ENCODE measurements at regions not wholly inside any gene's neighbourhood (a gene's known extent, or its start where the extent isn't known, plus 50 kb on each side); places are given as distances from the start of the nearest gene placed in this dataset.
"Not testable (repeated sequence)": the region's sequence is repeated elsewhere in the genome, so short reads cannot be mapped to it uniquely, and the experiment has no call there.

DNA sequence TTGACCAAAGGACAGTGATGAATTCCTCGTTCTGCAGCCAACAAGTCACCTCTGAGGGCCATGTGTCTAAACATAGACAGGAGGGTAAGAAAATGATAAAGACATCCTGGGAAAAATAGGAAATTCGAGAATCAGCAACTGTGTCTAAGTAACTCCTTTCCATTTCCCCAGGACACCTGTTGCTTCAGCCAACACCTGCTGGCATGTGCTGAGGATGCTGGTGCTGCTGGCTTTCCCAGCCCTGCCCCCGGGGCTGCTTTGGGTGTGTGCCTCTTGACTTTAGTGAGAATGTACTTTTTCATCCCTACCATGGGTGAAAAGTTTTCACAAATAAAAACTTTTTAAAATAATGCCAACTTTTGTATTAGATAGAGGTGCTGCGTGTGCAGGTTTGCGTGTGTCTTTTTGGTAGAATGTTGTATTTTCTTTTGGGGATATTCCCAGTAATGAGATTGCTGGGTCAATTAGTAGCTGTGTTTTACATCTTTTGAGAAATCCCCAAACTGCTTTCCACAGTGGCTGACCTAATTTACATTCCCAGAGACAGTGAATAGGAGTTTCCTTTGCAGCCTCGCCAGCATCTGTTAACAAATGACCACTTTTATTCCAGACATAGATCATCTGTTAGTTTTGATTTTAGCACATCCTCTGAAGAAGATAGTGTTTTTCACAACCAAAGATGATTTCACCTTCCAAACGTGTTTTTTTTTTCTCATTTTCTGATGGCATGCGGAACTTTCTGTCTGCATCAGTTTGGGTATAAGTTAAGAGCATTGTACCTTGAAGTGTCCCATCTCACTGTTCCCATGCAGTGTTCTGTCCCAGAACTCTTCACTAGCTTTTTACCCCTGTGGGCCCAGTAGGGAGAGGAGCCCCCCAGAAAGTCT lies 104.2 kb upstream of the ACBD5 start:
- Mint-ChIP-seq H3K4me1 (peaks cover 11% of the 10 kb centered on the region), H3K9me3 (no peaks in the 10 kb centered on the region), H3K27me3 (peaks cover 4% of the 10 kb centered on the region), H3K36me3 (ENCODE audit: low read depth) (no peaks in the 10 kb centered on the region), H3K27ac (no peak overlapping the region), H3K4me3 (no peak overlapping the region)
- TF ChIP-seq, protein P1, sequence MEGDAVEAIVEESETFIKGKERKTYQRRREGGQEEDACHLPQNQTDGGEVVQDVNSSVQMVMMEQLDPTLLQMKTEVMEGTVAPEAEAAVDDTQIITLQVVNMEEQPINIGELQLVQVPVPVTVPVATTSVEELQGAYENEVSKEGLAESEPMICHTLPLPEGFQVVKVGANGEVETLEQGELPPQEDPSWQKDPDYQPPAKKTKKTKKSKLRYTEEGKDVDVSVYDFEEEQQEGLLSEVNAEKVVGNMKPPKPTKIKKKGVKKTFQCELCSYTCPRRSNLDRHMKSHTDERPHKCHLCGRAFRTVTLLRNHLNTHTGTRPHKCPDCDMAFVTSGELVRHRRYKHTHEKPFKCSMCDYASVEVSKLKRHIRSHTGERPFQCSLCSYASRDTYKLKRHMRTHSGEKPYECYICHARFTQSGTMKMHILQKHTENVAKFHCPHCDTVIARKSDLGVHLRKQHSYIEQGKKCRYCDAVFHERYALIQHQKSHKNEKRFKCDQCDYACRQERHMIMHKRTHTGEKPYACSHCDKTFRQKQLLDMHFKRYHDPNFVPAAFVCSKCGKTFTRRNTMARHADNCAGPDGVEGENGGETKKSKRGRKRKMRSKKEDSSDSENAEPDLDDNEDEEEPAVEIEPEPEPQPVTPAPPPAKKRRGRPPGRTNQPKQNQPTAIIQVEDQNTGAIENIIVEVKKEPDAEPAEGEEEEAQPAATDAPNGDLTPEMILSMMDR (IDR thresholded peaks at IDR 0.05) = no peak
- intact Hi-C loops (cut with micrococcal nuclease) = no loop called here
- ChIA-PET POLR2A (no interaction called here), CTCF (no interaction called here)
- no peak for ATAC-seq (ENCODE audit: low read depth)
- DNase-seq = no peak

DNA sequence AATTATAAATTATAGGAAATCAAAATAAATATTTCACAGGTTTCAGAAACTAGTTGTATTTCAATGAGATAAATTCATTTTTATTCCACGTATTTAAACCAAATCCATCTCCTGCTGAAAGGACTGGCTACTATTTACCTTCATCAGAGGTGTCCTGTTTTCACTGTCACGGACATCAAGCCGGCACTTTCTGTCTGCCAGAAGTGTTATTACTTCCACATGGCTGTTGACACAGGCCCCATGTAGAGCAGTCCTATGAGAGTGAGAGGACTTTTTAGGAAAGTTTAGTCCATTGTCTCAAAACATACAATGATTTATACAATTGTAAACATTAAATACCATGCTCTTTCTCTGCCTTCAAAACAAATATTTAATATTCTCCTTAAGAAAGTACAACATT lies 100.4 kb upstream of the ACBD5 start:
- H3K9me3 Mint-ChIP-seq = no peaks in the 10 kb centered on the region
- no peak for DNase-seq
- intact Hi-C loops (cut with micrococcal nuclease) = no loop called here
- TF ChIP-seq, protein P1 (IDR thresholded peaks at IDR 0.05) = no peak
- POLR2A ChIA-PET = no interaction called here
- no peak overlapping the region for H3K4me3 Mint-ChIP-seq
- peaks cover 8% of the 10 kb centered on the region for H3K4me1 Mint-ChIP-seq
- no peak overlapping the region for H3K27ac Mint-ChIP-seq
- H3K36me3 Mint-ChIP-seq (ENCODE audit: low read depth) = no peaks in the 10 kb centered on the region
- H3K27me3 Mint-ChIP-seq = no peaks in the 10 kb centered on the region
- CTCF ChIA-PET = no interaction called here
- ATAC-seq (ENCODE audit: low read depth) = no peak

DNA sequence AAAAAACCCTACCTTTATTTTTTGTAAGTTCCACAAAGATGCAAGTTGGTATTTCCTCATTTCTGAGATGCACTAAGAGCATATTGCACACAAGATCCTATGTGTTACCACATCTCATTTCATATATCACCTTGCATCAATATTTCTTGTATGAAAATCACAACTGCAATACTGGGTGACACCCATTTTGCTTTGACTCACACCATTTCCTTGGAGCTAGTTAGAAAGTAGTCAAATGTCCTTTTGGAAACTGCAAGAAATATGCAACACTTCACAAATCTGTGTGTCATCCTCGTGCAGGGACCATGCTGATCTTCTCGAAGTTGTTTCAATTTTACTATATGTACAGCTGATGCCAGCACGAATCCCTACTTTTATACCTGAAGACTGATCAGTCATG lies 94.6 kb upstream of the ACBD5 start:
- POLR2A ChIA-PET; DNase-seq; ATAC-seq (ENCODE audit: low read depth); H3K27ac Mint-ChIP-seq; intact Hi-C loops (cut with micrococcal nuclease); H3K27me3 Mint-ChIP-seq; H3K36me3 Mint-ChIP-seq (ENCODE audit: low read depth); H3K9me3 Mint-ChIP-seq; H3K4me3 Mint-ChIP-seq; H3K4me1 Mint-ChIP-seq; CTCF ChIA-PET: not testable (repeated sequence)

DNA sequence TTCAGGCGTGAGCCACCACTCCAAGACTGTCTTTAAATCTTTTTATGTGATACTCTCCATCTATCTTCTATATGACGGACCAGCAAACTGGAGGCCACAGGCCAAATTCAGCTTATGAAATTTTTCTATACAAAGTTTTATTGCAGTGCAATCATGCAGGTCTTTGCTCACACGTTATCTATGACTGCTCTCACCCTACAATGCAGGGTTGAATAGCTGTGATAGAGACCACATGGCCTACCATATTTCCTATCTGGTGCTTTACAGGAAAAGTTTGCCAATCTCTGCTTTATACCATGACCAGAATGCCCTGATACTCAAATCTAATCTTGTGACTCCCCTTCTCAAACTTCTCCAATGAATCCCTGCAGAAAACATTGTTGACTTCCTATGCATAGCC lies 89.5 kb upstream of the ACBD5 start:
- DNase-seq = no peak
- Mint-ChIP-seq H3K4me3 (no peak overlapping the region), H3K9me3 (no peaks in the 10 kb centered on the region), H3K36me3 (ENCODE audit: low read depth) (no peaks in the 10 kb centered on the region), H3K27ac (no peak overlapping the region), H3K27me3 (no peaks in the 10 kb centered on the region), H3K4me1 (no peaks in the 10 kb centered on the region)
- intact Hi-C loops (cut with micrococcal nuclease) = no loop called here
- ChIA-PET POLR2A (no interaction called here), CTCF (no interaction called here)
- ATAC-seq (ENCODE audit: low read depth) = no peak
- TF ChIP-seq, protein P1 (IDR thresholded peaks at IDR 0.05) = no peak

DNA sequence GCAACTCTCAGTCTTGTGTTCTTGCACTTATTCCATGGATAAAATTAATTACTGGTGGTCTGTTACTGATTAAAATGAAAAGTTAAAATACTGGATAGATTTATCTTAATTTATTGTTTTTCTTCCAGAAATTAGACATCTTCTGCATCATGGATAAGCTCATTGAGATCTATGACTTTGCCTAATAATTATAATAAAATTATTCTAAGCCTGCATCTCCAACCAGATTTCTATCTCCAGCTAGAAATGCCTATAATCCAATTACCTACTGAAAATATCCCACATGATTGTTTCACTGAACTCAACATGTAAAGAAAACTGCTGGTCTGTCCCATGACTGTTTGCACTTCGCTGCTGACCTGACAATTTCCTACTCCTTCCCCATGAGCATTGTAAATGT lies 88.3 kb upstream of the ACBD5 start:
- Mint-ChIP-seq H3K9me3 (no peaks in the 10 kb centered on the region), H3K27ac (no peak overlapping the region), H3K4me3 (no peak overlapping the region), H3K27me3 (no peaks in the 10 kb centered on the region), H3K36me3 (ENCODE audit: low read depth) (no peaks in the 10 kb centered on the region), H3K4me1 (no peaks in the 10 kb centered on the region)
- DNase-seq (no peak), ATAC-seq (ENCODE audit: low read depth) (no peak)
- ChIA-PET POLR2A (no interaction called here), CTCF (no interaction called here)
- intact Hi-C loops (cut with micrococcal nuclease) = no loop called here
- TF ChIP-seq, protein P1 (IDR thresholded peaks at IDR 0.05) = no peak

DNA sequence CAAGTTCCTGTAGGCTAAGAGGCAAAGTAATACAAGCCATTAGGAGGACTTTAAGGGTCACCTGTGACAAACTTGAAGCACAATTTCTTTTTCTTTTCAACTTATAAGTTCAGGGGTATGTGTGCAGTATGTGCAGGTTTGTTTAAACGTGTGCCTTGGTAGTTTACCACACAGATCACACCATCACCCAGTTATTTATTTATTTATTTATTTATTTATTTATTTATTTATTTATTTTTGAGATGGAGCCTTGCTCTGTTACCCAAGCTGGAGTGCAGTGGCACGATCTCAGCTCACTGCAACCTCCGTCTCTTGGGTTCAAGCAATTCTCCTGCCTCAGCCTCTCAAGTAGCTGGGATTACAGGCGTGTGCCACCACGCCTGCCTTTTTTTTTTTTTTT lies 86.2 kb upstream of the ACBD5 start:
- ATAC-seq (ENCODE audit: low read depth); H3K27ac Mint-ChIP-seq; CTCF ChIA-PET; H3K4me1 Mint-ChIP-seq; H3K4me3 Mint-ChIP-seq; DNase-seq; H3K9me3 Mint-ChIP-seq; H3K36me3 Mint-ChIP-seq (ENCODE audit: low read depth); H3K27me3 Mint-ChIP-seq; intact Hi-C loops (cut with micrococcal nuclease); POLR2A ChIA-PET: not testable (repeated sequence)

All from activated B cell treated with CpG ODN at 0.5 μM for 24 hours (primary cell).